ENCODE measurements at regions not wholly inside any gene's neighbourhood (a gene's known extent, or its start where the extent isn't known, plus 50 kb on each side); places are given as distances from the start of the nearest gene placed in this dataset.

DNA sequence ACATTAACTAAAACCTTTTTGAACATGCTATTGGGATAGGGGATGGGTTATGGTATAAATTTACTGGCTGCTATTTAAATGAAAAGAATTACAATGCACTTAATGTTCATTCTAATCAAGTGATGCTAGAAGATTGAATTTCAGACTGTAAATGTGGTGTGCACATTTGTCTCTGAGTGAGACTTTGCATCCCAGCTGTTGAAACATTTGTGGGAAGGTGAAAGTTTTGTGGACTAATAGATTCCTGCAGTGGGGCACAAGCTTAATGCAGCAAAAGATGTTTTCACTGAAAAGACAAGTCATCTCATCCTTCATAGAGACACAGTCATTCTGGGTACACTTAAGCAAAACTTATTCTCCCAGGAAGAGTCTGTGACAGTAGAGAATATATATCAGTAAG, 323.6 kb downstream of the NFIB start:
- no peak overlapping the region for H2AFZ ChIP-seq
- H3K4me1 ChIP-seq (ENCODE audit: insufficient read depth): no peaks in the 10 kb centered on the region
- no peak overlapping the region for H3K9ac ChIP-seq
- no peaks in the 10 kb centered on the region for H4K20me1 ChIP-seq (ENCODE audit: insufficient read depth)
- H3K9me3 ChIP-seq (ENCODE audit: low read depth): no peaks in the 10 kb centered on the region
- no peaks in the 10 kb centered on the region for H3K79me2 ChIP-seq (ENCODE audit: insufficient read depth)
- H3K27ac ChIP-seq: no peak overlapping the region
- peaks cover 5% of the 10 kb centered on the region; the same call in 1 of the 2 replicates for H3K27me3 ChIP-seq (replicated peaks; ENCODE audit: insufficient read depth)
- H3K36me3 ChIP-seq (ENCODE audit: low read depth): no peaks in the 10 kb centered on the region
- no peaks in the 10 kb centered on the region for H3K9me2 ChIP-seq (ENCODE audit: insufficient read depth)
- H3K4me2 ChIP-seq (ENCODE audit: unreplicated experiment): no peak overlapping the region
- TF ChIP-seq EZH2phosphoT487 (IDR thresholded peaks at IDR 0.05; ENCODE audit: insufficient read depth, low read depth) (no peak), EZH2 (IDR thresholded peaks at IDR 0.05; ENCODE audit: insufficient read depth, poor library complexity, severe bottlenecking) (no peak)
- no peak for DNase-seq
- in situ Hi-C loops (cut with MboI): no loop called here
- H3F3A ChIP-seq (ENCODE audit: insufficient read depth): no peaks in the 10 kb centered on the region
- H3K4me3 ChIP-seq: no peak overlapping the region

DNA sequence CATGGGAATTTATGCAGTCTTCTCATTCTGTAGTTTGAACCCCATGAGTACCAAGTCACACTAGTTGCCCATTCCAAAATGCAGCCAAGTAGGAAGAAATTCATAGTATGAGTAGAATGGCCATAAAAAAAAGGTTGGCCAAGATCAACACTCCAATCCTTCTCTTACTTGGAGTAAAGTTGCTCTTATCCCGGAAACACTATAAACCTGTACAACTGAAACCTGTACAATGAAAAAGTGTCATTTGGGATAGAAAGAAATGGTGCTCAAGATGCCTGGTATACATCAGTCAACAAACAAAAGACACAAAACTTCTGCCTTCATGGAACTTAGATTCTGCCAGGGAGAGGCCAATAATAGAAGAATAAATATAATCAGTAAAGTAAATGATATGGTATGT, 325.0 kb downstream of the NFIB start:
- Histone ChIP-seq H3K79me2 (ENCODE audit: insufficient read depth) (no peaks in the 10 kb centered on the region), H3K9ac (no peak overlapping the region), H3K27ac (no peak overlapping the region), H3K4me1 (ENCODE audit: insufficient read depth) (no peaks in the 10 kb centered on the region), H3F3A (ENCODE audit: insufficient read depth) (no peaks in the 10 kb centered on the region), H3K36me3 (ENCODE audit: low read depth) (no peaks in the 10 kb centered on the region), H3K27me3 (replicated peaks; ENCODE audit: insufficient read depth) (peaks cover 5% of the 10 kb centered on the region; the same call in 1 of the 2 replicates), H4K20me1 (ENCODE audit: insufficient read depth) (no peaks in the 10 kb centered on the region), H3K4me3 (no peak overlapping the region), H3K9me3 (ENCODE audit: low read depth) (no peaks in the 10 kb centered on the region), H2AFZ (no peak overlapping the region), H3K9me2 (ENCODE audit: insufficient read depth) (no peaks in the 10 kb centered on the region), H3K4me2 (ENCODE audit: unreplicated experiment) (no peak overlapping the region)
- in situ Hi-C loops (cut with MboI): no loop called here
- TF ChIP-seq EZH2 (IDR thresholded peaks at IDR 0.05; ENCODE audit: insufficient read depth, poor library complexity, severe bottlenecking): no peak
- no peak for TF ChIP-seq EZH2phosphoT487 (IDR thresholded peaks at IDR 0.05; ENCODE audit: insufficient read depth, low read depth)
- 0 to 5% methylated on average over 1 of the region's 1 CpG for WGBS, 2 experiments (ENCODE audit: low coverage in 1 of 2, low lambda C conversion rate in 2 of 2, missing lambda C conversion rate in 2 of 2)
- DNase-seq: no peak

DNA sequence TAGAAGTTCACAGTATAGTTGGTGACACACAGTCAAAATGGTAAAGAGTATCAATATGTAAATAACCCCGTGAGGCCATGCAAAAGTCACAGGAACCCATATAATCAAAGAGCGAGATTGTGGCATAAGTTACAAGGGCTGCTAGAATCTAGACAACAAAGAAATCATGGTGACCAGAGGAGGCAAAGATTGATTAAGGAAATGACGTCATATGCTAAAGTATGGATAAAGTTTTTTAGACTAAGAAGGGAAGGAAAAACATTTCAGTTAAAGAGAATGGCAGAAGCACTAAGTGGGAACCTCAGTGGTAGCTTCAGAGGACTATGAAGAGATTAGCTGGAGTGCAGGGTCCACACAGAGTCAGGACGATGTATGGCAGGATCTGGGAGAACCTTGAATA, 330.3 kb downstream of the NFIB start:
- TF ChIP-seq EZH2 (IDR thresholded peaks at IDR 0.05; ENCODE audit: insufficient read depth, poor library complexity, severe bottlenecking) (no peak), EZH2phosphoT487 (IDR thresholded peaks at IDR 0.05; ENCODE audit: insufficient read depth, low read depth) (no peak)
- no peak overlapping the region for H3K27ac ChIP-seq
- no peaks in the 10 kb centered on the region for H3K79me2 ChIP-seq (ENCODE audit: insufficient read depth)
- no peak overlapping the region for H3K4me2 ChIP-seq (ENCODE audit: unreplicated experiment)
- H3K9me2 ChIP-seq (ENCODE audit: insufficient read depth): no peaks in the 10 kb centered on the region
- peaks cover 5% of the 10 kb centered on the region; the same call in 1 of the 2 replicates for H3K27me3 ChIP-seq (replicated peaks; ENCODE audit: insufficient read depth)
- no peaks in the 10 kb centered on the region for H3F3A ChIP-seq (ENCODE audit: insufficient read depth)
- in situ Hi-C loops (cut with MboI): no loop called here
- H3K9ac ChIP-seq: no peak overlapping the region
- H3K4me1 ChIP-seq (ENCODE audit: insufficient read depth): no peaks in the 10 kb centered on the region
- no peaks in the 10 kb centered on the region for H3K36me3 ChIP-seq (ENCODE audit: low read depth)
- DNase-seq: no peak
- no peak overlapping the region for H3K4me3 ChIP-seq
- H4K20me1 ChIP-seq (ENCODE audit: insufficient read depth): no peaks in the 10 kb centered on the region
- H2AFZ ChIP-seq: no peak overlapping the region
- 84% methylated on average over 4 of the region's 4 CpGs for WGBS, 2 experiments (ENCODE audit: low coverage in 1 of 2, low lambda C conversion rate in 2 of 2, missing lambda C conversion rate in 2 of 2)
- no peaks in the 10 kb centered on the region for H3K9me3 ChIP-seq (ENCODE audit: low read depth)

DNA sequence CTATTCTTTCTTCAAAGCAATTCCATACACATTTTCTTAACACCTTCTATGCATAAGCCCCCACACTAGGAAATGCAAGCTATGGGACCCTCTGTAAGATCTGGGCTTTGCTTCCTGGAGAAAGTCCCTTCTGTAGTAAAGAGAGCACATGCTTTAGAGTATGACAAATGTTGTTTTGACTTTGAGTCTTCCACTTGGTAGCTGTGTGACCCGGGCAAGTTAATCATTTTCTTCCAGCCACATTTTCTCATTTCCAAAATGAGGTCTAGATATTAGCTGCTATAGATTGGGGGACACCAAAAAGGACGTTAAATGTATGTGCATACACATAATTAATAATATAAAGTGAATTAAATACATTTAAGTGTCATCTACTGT, 334.0 kb downstream of the NFIB start:
- no peak for DNase-seq
- no peak overlapping the region for H3K4me2 ChIP-seq (ENCODE audit: unreplicated experiment)
- no peaks in the 10 kb centered on the region for H4K20me1 ChIP-seq (ENCODE audit: insufficient read depth)
- H3K27me3 ChIP-seq (replicated peaks; ENCODE audit: insufficient read depth): no peaks in the 10 kb centered on the region
- no peaks in the 10 kb centered on the region for H3K79me2 ChIP-seq (ENCODE audit: insufficient read depth)
- H3K4me1 ChIP-seq (ENCODE audit: insufficient read depth): peaks cover 10% of the 10 kb centered on the region
- WGBS, 2 experiments (ENCODE audit: low coverage in 1 of 2, low lambda C conversion rate in 2 of 2, missing lambda C conversion rate in 2 of 2): 78% methylated on average over 2 of the region's 2 CpGs
- no peaks in the 10 kb centered on the region for H3K9me3 ChIP-seq (ENCODE audit: low read depth)
- H3K9ac ChIP-seq: no peak overlapping the region
- no peak overlapping the region for H3K27ac ChIP-seq
- no peaks in the 10 kb centered on the region for H3K36me3 ChIP-seq (ENCODE audit: low read depth)
- H3K4me3 ChIP-seq: no peak overlapping the region
- no peaks in the 10 kb centered on the region for H3K9me2 ChIP-seq (ENCODE audit: insufficient read depth)
- H3F3A ChIP-seq (ENCODE audit: insufficient read depth): peaks cover 9% of the 10 kb centered on the region; the same call in 1 of the 2 replicates
- in situ Hi-C loops (cut with MboI): no loop called here
- no peak overlapping the region for H2AFZ ChIP-seq
- no peak for TF ChIP-seq EZH2phosphoT487 (IDR thresholded peaks at IDR 0.05; ENCODE audit: insufficient read depth, low read depth)
- no peak for TF ChIP-seq EZH2 (IDR thresholded peaks at IDR 0.05; ENCODE audit: insufficient read depth, poor library complexity, severe bottlenecking)

DNA sequence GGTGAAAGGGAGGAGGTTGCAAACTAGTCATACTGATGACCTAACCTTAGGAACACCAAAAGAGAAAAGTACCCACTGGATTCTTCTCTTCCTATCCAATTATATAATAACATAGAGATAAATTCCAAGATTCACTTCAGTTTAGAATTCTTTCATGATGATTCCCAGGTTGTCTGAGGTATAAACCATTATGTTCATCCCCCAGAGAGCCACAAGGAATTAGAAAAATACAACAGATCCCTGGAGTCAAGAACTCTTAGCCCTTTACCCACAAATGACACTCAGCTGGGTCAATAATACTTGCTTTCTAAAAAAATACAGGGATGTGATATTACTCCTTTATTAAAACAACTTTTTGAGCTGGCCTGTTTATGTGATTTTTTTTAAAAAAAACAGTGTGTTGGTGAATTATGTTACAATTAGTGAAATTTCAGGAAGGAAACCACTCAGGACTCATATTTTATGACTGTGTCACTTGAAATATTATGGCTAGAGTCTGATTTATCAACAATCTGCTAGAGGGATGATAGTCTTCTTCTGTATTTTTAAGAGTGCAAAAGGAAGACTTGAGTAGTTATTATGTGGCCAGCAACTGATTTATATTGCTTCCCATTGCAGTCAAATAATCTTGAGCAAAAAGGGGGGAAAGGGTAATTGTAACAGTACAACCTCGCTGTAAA, 338.2 kb downstream of the NFIB start:
- TF ChIP-seq EZH2 (IDR thresholded peaks at IDR 0.05; ENCODE audit: insufficient read depth, poor library complexity, severe bottlenecking) (no peak), EZH2phosphoT487 (IDR thresholded peaks at IDR 0.05; ENCODE audit: insufficient read depth, low read depth) (no peak)
- H3K27ac ChIP-seq: no peak overlapping the region
- no peak overlapping the region for H3K4me2 ChIP-seq (ENCODE audit: unreplicated experiment)
- peaks cover 10% of the 10 kb centered on the region for H3K4me1 ChIP-seq (ENCODE audit: insufficient read depth)
- no peaks in the 10 kb centered on the region for H3K27me3 ChIP-seq (replicated peaks; ENCODE audit: insufficient read depth)
- H4K20me1 ChIP-seq (ENCODE audit: insufficient read depth): no peaks in the 10 kb centered on the region
- in situ Hi-C loops (cut with MboI): no loop called here
- H3K9me3 ChIP-seq (ENCODE audit: low read depth): no peaks in the 10 kb centered on the region
- H3K4me3 ChIP-seq: no peak overlapping the region
- no peaks in the 10 kb centered on the region for H3K9me2 ChIP-seq (ENCODE audit: insufficient read depth)
- H3K9ac ChIP-seq: no peak overlapping the region
- no peaks in the 10 kb centered on the region for H3K36me3 ChIP-seq (ENCODE audit: low read depth)
- H2AFZ ChIP-seq: no peak overlapping the region
- H3F3A ChIP-seq (ENCODE audit: insufficient read depth): peaks cover 9% of the 10 kb centered on the region; the same call in 1 of the 2 replicates
- WGBS, 2 experiments (ENCODE audit: low coverage in 1 of 2, low lambda C conversion rate in 2 of 2, missing lambda C conversion rate in 2 of 2): 90 to 98% methylated on average over 1 of the region's 1 CpG
- DNase-seq: peak; percentile 4
- H3K79me2 ChIP-seq (ENCODE audit: insufficient read depth): no peaks in the 10 kb centered on the region

Data from GM23248 (cell line).